ENCODE measurements at regions not wholly inside any gene's neighbourhood (a gene's known extent, or its start where the extent isn't known, plus 50 kb on each side); places are given as distances from the start of the nearest gene placed in this dataset.

DNA sequence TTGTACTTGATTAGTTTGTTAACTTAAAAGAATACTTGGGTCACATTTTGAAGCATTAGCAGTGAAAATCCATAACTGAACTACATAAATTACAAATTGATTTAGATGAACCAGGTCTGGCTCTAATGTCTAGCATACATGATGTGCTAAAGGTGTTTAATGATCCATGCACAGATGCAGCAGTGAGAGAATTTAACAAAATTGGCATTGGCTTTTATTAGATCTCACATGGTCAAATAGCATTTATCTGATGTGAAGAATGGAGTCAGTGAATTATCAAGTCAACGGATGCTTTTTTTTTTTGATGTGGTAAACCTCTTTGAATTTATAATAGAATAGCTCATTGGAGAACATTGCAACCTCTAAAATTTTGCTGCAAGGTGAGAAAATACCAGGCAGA, 293.0 kb upstream of the POT1 start:
- no peak for DNase-seq (ENCODE audit: extremely low spot score)
- ChIA-PET POLR2A (no interaction called here), CTCF (no interaction called here)
- TF ChIP-seq SP1 (IDR thresholded peaks at IDR 0.05) (no peak), TARDBP (IDR thresholded peaks at IDR 0.05) (no peak), ELF4 (IDR thresholded peaks at IDR 0.05) (no peak), NFRKB (IDR thresholded peaks at IDR 0.05) (no peak)

DNA sequence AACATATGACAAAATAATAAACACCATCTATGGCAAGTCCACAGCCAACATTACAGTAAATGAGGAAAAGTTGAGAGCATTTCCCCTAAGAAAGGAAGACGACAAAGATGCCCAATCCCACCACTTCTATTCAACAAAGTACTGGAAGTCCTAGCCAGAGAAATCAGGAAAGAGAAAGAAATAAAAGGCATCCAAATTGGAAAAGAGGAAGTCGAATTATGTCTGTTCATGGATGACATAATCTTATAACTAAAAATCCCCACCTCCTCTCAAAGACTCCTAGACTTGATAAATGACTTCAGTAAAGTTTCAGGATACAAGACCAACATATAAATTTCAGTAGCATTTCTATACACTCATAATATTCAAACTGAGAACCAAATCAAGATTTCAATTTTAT, 288.5 kb upstream of the POT1 start:
- ChIA-PET CTCF (no interaction called here), POLR2A (no interaction called here)
- DNase-seq (ENCODE audit: extremely low spot score) = no peak
- TF ChIP-seq, protein P1, sequence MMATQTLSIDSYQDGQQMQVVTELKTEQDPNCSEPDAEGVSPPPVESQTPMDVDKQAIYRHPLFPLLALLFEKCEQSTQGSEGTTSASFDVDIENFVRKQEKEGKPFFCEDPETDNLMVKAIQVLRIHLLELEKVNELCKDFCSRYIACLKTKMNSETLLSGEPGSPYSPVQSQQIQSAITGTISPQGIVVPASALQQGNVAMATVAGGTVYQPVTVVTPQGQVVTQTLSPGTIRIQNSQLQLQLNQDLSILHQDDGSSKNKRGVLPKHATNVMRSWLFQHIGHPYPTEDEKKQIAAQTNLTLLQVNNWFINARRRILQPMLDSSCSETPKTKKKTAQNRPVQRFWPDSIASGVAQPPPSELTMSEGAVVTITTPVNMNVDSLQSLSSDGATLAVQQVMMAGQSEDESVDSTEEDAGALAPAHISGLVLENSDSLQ (IDR thresholded peaks at IDR 0.05) = no peak
- TF ChIP-seq BHLHE40 (IDR thresholded peaks at IDR 0.05; ENCODE audit: borderline replicate concordance) (no peak), ELF4 (IDR thresholded peaks at IDR 0.05) (no peak), ARNT (IDR thresholded peaks at IDR 0.05) (no peak), FOXA1 (IDR thresholded peaks at IDR 0.05) (no peak), SP1 (IDR thresholded peaks at IDR 0.05) (no peak), ZNF384 (IDR thresholded peaks at IDR 0.05) (no peak), L3MBTL2 (conservative IDR thresholded peaks at IDR 0.05) (no peak), LEF1 (IDR thresholded peaks at IDR 0.05; ENCODE audit: borderline replicate concordance) (no peak), TARDBP (IDR thresholded peaks at IDR 0.05) (no peak), CTBP1 (IDR thresholded peaks at IDR 0.05; ENCODE audit: borderline replicate concordance) (no peak), FOXK2 (IDR thresholded peaks at IDR 0.05) (no peak), FOXM1 (IDR thresholded peaks at IDR 0.05; ENCODE audit: borderline replicate concordance) (no peak), SUZ12 (IDR thresholded peaks at IDR 0.05) (no peak), NFRKB (IDR thresholded peaks at IDR 0.05) (no peak), HDGF (IDR thresholded peaks at IDR 0.05; ENCODE audit: borderline replicate concordance) (no peak)

DNA sequence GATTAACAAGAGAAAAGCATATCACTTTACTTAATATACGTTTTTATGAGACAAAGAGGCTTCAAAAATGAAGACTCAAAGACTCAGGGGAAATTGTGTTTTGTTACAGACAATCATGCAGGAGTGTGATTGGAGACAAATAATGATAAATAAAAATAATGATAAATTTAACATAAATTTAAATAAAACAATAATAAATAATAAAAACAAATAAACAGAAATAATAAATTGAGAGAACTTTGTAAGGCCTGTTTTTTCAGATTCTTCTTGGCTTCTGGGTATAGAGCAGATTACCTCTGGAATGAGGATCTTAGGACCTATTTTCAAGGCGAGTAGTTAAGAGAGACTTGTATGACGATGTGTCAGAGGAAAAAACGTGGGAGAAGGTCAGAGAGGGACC, 271.4 kb upstream of the POT1 start:
- CTCF ChIA-PET = interaction anchor here (0.6 kb wide), 1 partner anchor 10 kb away, joined by 6 read pairs; no protein-coding TSS in a partner anchor
- POLR2A ChIA-PET = no interaction called here
- TF ChIP-seq L3MBTL2 (conservative IDR thresholded peaks at IDR 0.05) = no peak
- no peak for TF ChIP-seq SP1 (IDR thresholded peaks at IDR 0.05)
- TF ChIP-seq TARDBP (IDR thresholded peaks at IDR 0.05) = no peak
- no peak for TF ChIP-seq CTBP1 (IDR thresholded peaks at IDR 0.05; ENCODE audit: borderline replicate concordance)
- TF ChIP-seq LEF1 (IDR thresholded peaks at IDR 0.05; ENCODE audit: borderline replicate concordance) = no peak
- TF ChIP-seq ZNF384 (IDR thresholded peaks at IDR 0.05) = no peak
- TF ChIP-seq NFRKB (IDR thresholded peaks at IDR 0.05) = no peak
- no peak for TF ChIP-seq ARNT (IDR thresholded peaks at IDR 0.05)
- TF ChIP-seq, protein P1 (IDR thresholded peaks at IDR 0.05) = no peak
- DNase-seq (ENCODE audit: extremely low spot score) = no peak

DNA sequence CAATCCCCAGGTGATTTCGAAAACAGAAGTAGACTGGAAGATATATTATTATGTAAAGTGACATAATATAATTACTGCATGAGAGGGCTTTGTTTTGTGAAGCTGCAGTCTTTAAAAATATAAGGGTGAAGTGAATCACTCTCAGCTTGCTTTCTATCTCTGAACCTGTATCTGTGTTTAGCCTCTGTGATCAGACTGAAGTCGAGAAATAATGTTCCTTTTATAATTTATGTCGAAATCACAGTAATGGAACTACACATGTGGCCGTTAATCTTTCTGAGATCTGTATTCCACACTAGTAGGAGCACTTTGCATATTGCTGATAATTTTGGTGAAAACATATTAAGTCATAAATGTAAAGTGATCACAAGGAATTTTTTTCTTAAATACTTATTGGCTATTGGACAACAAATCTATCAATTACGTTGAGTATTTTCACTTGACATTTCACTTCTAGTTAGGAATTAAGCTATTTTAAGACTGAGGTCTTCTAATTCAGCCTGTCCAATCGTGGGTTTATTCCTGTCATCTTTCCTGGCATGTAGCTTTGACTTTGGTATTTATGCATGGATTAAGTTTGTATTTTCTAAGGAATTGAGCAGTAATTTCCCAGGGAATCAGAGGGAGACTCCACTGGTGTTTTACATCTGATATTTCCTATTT, 268.2 kb upstream of the POT1 start:
- no peak for DNase-seq (ENCODE audit: extremely low spot score)
- ChIA-PET CTCF (no interaction called here), POLR2A (no interaction called here)
- TF ChIP-seq SUZ12 (IDR thresholded peaks at IDR 0.05) = no peak
- no peak for TF ChIP-seq TARDBP (IDR thresholded peaks at IDR 0.05)
- TF ChIP-seq SP1 (IDR thresholded peaks at IDR 0.05) = no peak
- no peak for TF ChIP-seq FOXK2 (IDR thresholded peaks at IDR 0.05)
- TF ChIP-seq FOXA1 (IDR thresholded peaks at IDR 0.05) = no peak
- TF ChIP-seq BHLHE40 (IDR thresholded peaks at IDR 0.05; ENCODE audit: borderline replicate concordance) = no peak
- no peak for TF ChIP-seq ZNF384 (IDR thresholded peaks at IDR 0.05)
- TF ChIP-seq ELF4 (IDR thresholded peaks at IDR 0.05) = no peak
- no peak for TF ChIP-seq LEF1 (IDR thresholded peaks at IDR 0.05; ENCODE audit: borderline replicate concordance)
- no peak for TF ChIP-seq ARNT (IDR thresholded peaks at IDR 0.05)
- no peak for TF ChIP-seq CTBP1 (IDR thresholded peaks at IDR 0.05; ENCODE audit: borderline replicate concordance)
- TF ChIP-seq HDGF (IDR thresholded peaks at IDR 0.05; ENCODE audit: borderline replicate concordance) = no peak
- no peak for TF ChIP-seq FOXM1 (IDR thresholded peaks at IDR 0.05; ENCODE audit: borderline replicate concordance)
- TF ChIP-seq, protein P1 (IDR thresholded peaks at IDR 0.05) = no peak
- TF ChIP-seq NFRKB (IDR thresholded peaks at IDR 0.05) = no peak
- TF ChIP-seq L3MBTL2 (conservative IDR thresholded peaks at IDR 0.05) = no peak

DNA sequence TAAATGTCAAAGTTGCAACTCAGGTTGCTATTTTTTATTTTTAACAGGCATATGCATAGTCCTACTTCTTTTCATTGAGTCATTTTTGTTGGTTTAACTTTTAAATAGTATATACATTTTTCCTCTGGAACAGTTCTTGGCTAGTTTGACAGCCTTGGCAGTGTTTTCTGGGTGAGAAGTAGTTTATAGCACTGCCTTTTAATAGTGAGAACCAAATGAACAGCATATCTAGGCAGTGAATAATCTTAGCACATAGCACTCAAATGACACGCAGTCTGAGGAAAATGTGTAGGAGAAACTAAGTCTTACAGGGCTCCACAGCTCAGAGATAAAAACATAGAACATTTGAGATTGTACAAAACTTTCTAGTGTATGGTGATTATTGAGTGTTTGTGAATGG, 265.5 kb upstream of the POT1 start:
- ChIA-PET POLR2A (no interaction called here), CTCF (no interaction called here)
- TF ChIP-seq ARNT (IDR thresholded peaks at IDR 0.05) (no peak), CTBP1 (IDR thresholded peaks at IDR 0.05; ENCODE audit: borderline replicate concordance) (no peak), SUZ12 (IDR thresholded peaks at IDR 0.05) (no peak), NFRKB (IDR thresholded peaks at IDR 0.05) (no peak), ELF4 (IDR thresholded peaks at IDR 0.05) (no peak), SP1 (IDR thresholded peaks at IDR 0.05) (no peak), LEF1 (IDR thresholded peaks at IDR 0.05; ENCODE audit: borderline replicate concordance) (no peak), HDGF (IDR thresholded peaks at IDR 0.05; ENCODE audit: borderline replicate concordance) (no peak), ZNF384 (IDR thresholded peaks at IDR 0.05) (no peak), L3MBTL2 (conservative IDR thresholded peaks at IDR 0.05) (no peak), FOXA1 (IDR thresholded peaks at IDR 0.05) (no peak), TARDBP (IDR thresholded peaks at IDR 0.05) (no peak), FOXM1 (IDR thresholded peaks at IDR 0.05; ENCODE audit: borderline replicate concordance) (no peak)
- TF ChIP-seq, protein P1 (IDR thresholded peaks at IDR 0.05) = no peak
- DNase-seq (ENCODE audit: extremely low spot score) = no peak

DNA sequence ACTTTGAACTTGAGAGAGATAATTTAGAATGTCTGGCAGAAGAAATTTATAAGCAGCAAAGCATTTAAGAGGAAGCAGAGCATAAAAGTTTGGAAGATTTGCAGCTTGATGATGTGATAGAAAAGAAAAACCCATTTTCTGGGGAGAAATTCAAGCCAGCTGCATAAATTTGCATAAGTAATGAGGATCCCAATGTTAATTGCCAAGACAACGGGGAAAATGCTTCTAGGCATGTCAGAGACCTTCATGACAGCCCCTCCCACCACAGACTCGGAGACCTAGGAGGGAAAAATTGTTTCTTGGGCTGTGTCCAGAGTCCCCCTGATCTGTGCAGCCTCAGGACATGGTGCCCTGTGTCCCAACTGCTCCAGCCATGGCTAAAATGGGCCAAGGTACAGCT, 263.6 kb upstream of the POT1 start:
- TF ChIP-seq TARDBP (IDR thresholded peaks at IDR 0.05) (no peak), HDGF (IDR thresholded peaks at IDR 0.05; ENCODE audit: borderline replicate concordance) (no peak), SP1 (IDR thresholded peaks at IDR 0.05) (no peak), FOXK2 (IDR thresholded peaks at IDR 0.05) (no peak), FOXM1 (IDR thresholded peaks at IDR 0.05; ENCODE audit: borderline replicate concordance) (no peak), L3MBTL2 (conservative IDR thresholded peaks at IDR 0.05) (no peak), SUZ12 (IDR thresholded peaks at IDR 0.05) (no peak), FOXA1 (IDR thresholded peaks at IDR 0.05) (no peak), LEF1 (IDR thresholded peaks at IDR 0.05; ENCODE audit: borderline replicate concordance) (no peak), ARNT (IDR thresholded peaks at IDR 0.05) (no peak), NFRKB (IDR thresholded peaks at IDR 0.05) (no peak), CTBP1 (IDR thresholded peaks at IDR 0.05; ENCODE audit: borderline replicate concordance) (no peak), ZNF384 (IDR thresholded peaks at IDR 0.05) (no peak), BHLHE40 (IDR thresholded peaks at IDR 0.05; ENCODE audit: borderline replicate concordance) (no peak), ELF4 (IDR thresholded peaks at IDR 0.05) (no peak)
- TF ChIP-seq, protein P1 (IDR thresholded peaks at IDR 0.05) = no peak
- CTCF ChIA-PET = no interaction called here
- DNase-seq (ENCODE audit: extremely low spot score) = no peak
- POLR2A ChIA-PET = no interaction called here

Measured in HEK293T (cell line).